Astrocyte (in vitro differentiated cells and primary cell): ENCODE measurements at regions not wholly inside any gene's neighbourhood (a gene's known extent, or its start where the extent isn't known, plus 50 kb on each side); places are given as distances from the start of the nearest gene placed in this dataset.
A peak's percentile ranks its signal among the peaks of the same experiment; 100 is the strongest.

Experiments used
- DNase-seq: peaks from one replicate; pipeline ENCODE4 v3.0.0-alpha.2; 2010; ENCODE audit warnings: low read depth
- FAIRE-seq: peaks from 2 replicates; lab custom pipeline; 2011; peaks lifted over from hg19 to GRCh38; lab: Jason Lieb, UNC
- H2AFZ ChIP-seq: 2 replicates; pipeline ENCODE4 v1.6.0; 2012; ENCODE audit warnings: low read depth, low read length, inconsistent platforms
- H3K27ac ChIP-seq: 2 replicates; pipeline ENCODE4 v1.5.1; 2011; ENCODE audit warnings: low read depth, low read length, inconsistent platforms
- H3K27me3 ChIP-seq: 2 replicates; pipeline ENCODE4 v1.6.0; 2011; ENCODE audit warnings: low read length, inconsistent platforms; ENCODE audit not compliant: insufficient read depth
- H3K36me3 ChIP-seq: 2 replicates; pipeline ENCODE4 v1.5.1; 2011; ENCODE audit warnings: low read length, inconsistent platforms; ENCODE audit not compliant: insufficient read depth
- H3K4me1 ChIP-seq: 2 replicates; pipeline ENCODE4 v1.5.1; 2011; ENCODE audit warnings: low read length, inconsistent platforms; ENCODE audit not compliant: insufficient read depth
- H3K4me2 ChIP-seq: 2 replicates; pipeline ENCODE4 v1.6.0; 2012; ENCODE audit warnings: low read length, inconsistent platforms
- H3K4me3 ChIP-seq: 2 replicates; pipeline ENCODE4 v1.5.1; 2011; ENCODE audit warnings: low read depth, mild to moderate bottlenecking, low read length, inconsistent platforms; ENCODE audit not compliant: insufficient read depth
- H3K79me2 ChIP-seq: 2 replicates; pipeline ENCODE4 v1.6.0; 2012; ENCODE audit warnings: mild to moderate bottlenecking, low read length, inconsistent platforms; ENCODE audit not compliant: insufficient read depth
- H3K9ac ChIP-seq: 2 replicates; pipeline ENCODE4 v1.6.0; 2012; ENCODE audit warnings: mild to moderate bottlenecking, low read length, inconsistent platforms
- H3K9me3 ChIP-seq: 2 replicates; pipeline ENCODE4 v1.5.1; 2012; ENCODE audit warnings: low read depth, mild to moderate bottlenecking, low read length, inconsistent platforms; ENCODE audit not compliant: insufficient read depth
- H4K20me1 ChIP-seq: 2 replicates; pipeline ENCODE4 v1.6.0; 2012; ENCODE audit warnings: low read length, inconsistent platforms; ENCODE audit not compliant: insufficient read depth
- H3K27ac Mint-ChIP-seq: one replicate; pipeline ENCODE4 v1.8.0; 2021; ENCODE audit warnings: mild to moderate bottlenecking, mixed read lengths; ENCODE audit not compliant: unreplicated experiment
- H3K27me3 Mint-ChIP-seq: one replicate; pipeline ENCODE4 v1.8.0; 2021; ENCODE audit warnings: low read depth, mixed read lengths; ENCODE audit not compliant: unreplicated experiment
- H3K36me3 Mint-ChIP-seq: one replicate; pipeline ENCODE4 v1.8.0; 2021; ENCODE audit warnings: low read depth, mixed read lengths; ENCODE audit not compliant: unreplicated experiment
- H3K4me1 Mint-ChIP-seq: one replicate; pipeline ENCODE4 v1.8.0; 2021; ENCODE audit warnings: low read depth, mixed read lengths; ENCODE audit not compliant: unreplicated experiment
- H3K4me3 Mint-ChIP-seq: one replicate; pipeline ENCODE4 v1.8.0; 2021; ENCODE audit warnings: mild to moderate bottlenecking, moderate library complexity, mixed read lengths; ENCODE audit not compliant: unreplicated experiment
- H3K9me3 Mint-ChIP-seq: one replicate; pipeline ENCODE4 v1.8.0; 2021; ENCODE audit warnings: mild to moderate bottlenecking, mixed read lengths; ENCODE audit not compliant: unreplicated experiment
- CTCF ChIP-seq: IDR thresholded peaks from 2 replicates; pipeline ENCODE4 v1.5.1; 2011; ENCODE audit warnings: low read depth, mild to moderate bottlenecking, inconsistent platforms, low read length, moderate library complexity; ENCODE audit not compliant: insufficient read depth
- EZH2 ChIP-seq: IDR thresholded peaks from 2 replicates; pipeline ENCODE4 v1.6.1; 2012; ENCODE audit warnings: mild to moderate bottlenecking, low read length, inconsistent platforms; ENCODE audit not compliant: insufficient read depth

DNA sequence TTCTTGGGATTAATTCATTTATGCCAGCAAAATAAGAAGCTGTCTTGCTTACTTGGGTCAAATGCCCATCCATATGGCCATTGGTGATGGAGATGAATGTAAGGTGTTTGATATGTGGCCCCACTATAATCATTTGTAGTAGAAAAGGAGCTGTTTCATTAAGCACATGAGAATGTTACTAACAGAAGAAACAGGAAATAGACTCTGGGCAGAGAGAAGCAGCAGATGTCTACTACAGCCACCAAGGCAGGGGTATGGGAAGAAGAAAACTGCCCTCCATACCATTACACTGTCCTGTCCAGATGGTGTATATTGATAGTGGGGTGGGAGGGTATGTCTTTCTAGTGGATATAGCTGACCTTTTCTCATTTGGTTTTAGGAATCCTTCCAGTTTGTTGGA, 386.6 kb upstream of the CLINT1 start:
- Mint-ChIP-seq H3K4me1 (no peaks in the 10 kb centered on the region), H3K36me3 (no peaks in the 10 kb centered on the region), H3K4me3 (no peak overlapping the region), H3K27ac (no peak overlapping the region), H3K27me3 (peaks cover 22% of the 10 kb centered on the region), H3K9me3 (peaks cover 2% of the 10 kb centered on the region)
- H3K4me1 ChIP-seq, result no peaks in the 10 kb centered on the region
- no peak overlapping the region for H2AFZ ChIP-seq
- H4K20me1 ChIP-seq, result no peaks in the 10 kb centered on the region
- H3K27ac ChIP-seq, result no peak overlapping the region
- DNase-seq, result no peak
- no peak overlapping the region for H3K4me3 ChIP-seq
- peaks cover 4% of the 10 kb centered on the region for H3K27me3 ChIP-seq
- H3K9me3 ChIP-seq, result no peaks in the 10 kb centered on the region
- H3K79me2 ChIP-seq, result no peaks in the 10 kb centered on the region
- no peaks in the 10 kb centered on the region for H3K36me3 ChIP-seq
- no peak overlapping the region for H3K9ac ChIP-seq
- FAIRE-seq, result no peak
- no peak overlapping the region for H3K4me2 ChIP-seq
- no peak for TF ChIP-seq CTCF
- TF ChIP-seq EZH2, result no peak

DNA sequence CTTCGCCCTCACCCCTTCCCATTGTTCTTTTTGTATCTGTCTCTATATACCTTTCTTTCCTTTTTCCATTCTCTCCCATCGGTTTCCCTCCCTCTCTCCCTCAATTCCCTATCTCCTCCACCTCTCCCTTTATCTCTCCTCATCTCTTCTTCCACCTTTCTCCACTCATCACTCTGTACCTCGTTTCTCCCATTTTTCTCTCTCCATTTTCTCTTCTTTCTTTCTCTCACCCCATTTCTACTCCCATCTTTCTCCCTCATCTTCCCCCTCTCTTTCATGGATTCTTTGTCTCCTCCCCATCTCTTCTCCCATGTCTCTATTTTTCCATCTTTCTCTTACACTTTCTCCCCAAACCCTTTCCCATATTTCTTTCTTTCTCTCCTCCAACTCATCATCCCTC, 385.9 kb upstream of the CLINT1 start:
- H3K27me3 Mint-ChIP-seq, result peaks cover 22% of the 10 kb centered on the region
- H3K27ac ChIP-seq, result no peak overlapping the region
- no peak overlapping the region for H3K4me3 ChIP-seq
- H4K20me1 ChIP-seq, result no peaks in the 10 kb centered on the region
- H3K4me1 Mint-ChIP-seq, result no peaks in the 10 kb centered on the region
- no peak overlapping the region for H3K9ac ChIP-seq
- no peak overlapping the region for H2AFZ ChIP-seq
- H3K4me2 ChIP-seq, result no peak overlapping the region
- H3K4me1 ChIP-seq, result no peaks in the 10 kb centered on the region
- H3K36me3 ChIP-seq, result no peaks in the 10 kb centered on the region
- H3K79me2 ChIP-seq, result no peaks in the 10 kb centered on the region
- H3K27ac Mint-ChIP-seq, result no peak overlapping the region
- peaks cover 2% of the 10 kb centered on the region for H3K9me3 Mint-ChIP-seq
- DNase-seq (no peak), FAIRE-seq (no peak)
- TF ChIP-seq EZH2 (no peak), CTCF (no peak)
- no peak overlapping the region for H3K4me3 Mint-ChIP-seq
- H3K27me3 ChIP-seq, result peaks cover 4% of the 10 kb centered on the region
- H3K9me3 ChIP-seq, result no peaks in the 10 kb centered on the region
- no peaks in the 10 kb centered on the region for H3K36me3 Mint-ChIP-seq

GRCh38 chr5:158236511-158237335, 377.8 kb upstream of the CLINT1 start:
- peaks cover 1% of the 10 kb centered on the region for H3K36me3 Mint-ChIP-seq
- Histone ChIP-seq H3K4me2 (no peak overlapping the region), H3K27ac (no peak overlapping the region), H3K4me3 (no peak overlapping the region), H3K79me2 (no peaks in the 10 kb centered on the region), H3K27me3 (no peaks in the 10 kb centered on the region), H3K36me3 (no peaks in the 10 kb centered on the region), H3K9me3 (no peaks in the 10 kb centered on the region), H4K20me1 (no peaks in the 10 kb centered on the region), H3K9ac (no peak overlapping the region), H2AFZ (no peak overlapping the region), H3K4me1 (no peaks in the 10 kb centered on the region)
- FAIRE-seq, result no peak
- no peak overlapping the region for H3K27ac Mint-ChIP-seq
- peaks cover 5% of the 10 kb centered on the region for H3K27me3 Mint-ChIP-seq
- peaks cover 3% of the 10 kb centered on the region for H3K9me3 Mint-ChIP-seq
- H3K4me3 Mint-ChIP-seq, result no peak overlapping the region
- no peak for TF ChIP-seq CTCF
- TF ChIP-seq EZH2, result no peak
- peak; percentile 4 for DNase-seq
- H3K4me1 Mint-ChIP-seq, result peaks cover 11% of the 10 kb centered on the region
